GM03348 (cell line): ENCODE measurements at regions not wholly inside any gene's neighbourhood (a gene's known extent, or its start where the extent isn't known, plus 50 kb on each side); places are given as distances from the start of the nearest gene placed in this dataset.
A peak's percentile ranks its signal among the peaks of the same experiment; 100 is the strongest.

Experiments used
- DNase-seq: peaks from one replicate; pipeline ENCODE4 v3.0.0; 2012; ENCODE audit warnings: low spot score

GRCh38 chr3:194973366-194974000 lies 287.8 kb downstream of the FAM43A start:
- DNase-seq, result no peak

GRCh38 chr3:194974468-194975135 lies 288.9 kb downstream of the FAM43A start:
- no peak for DNase-seq

- DNase-seq, result no peak
These were observed 290.4 kb downstream of the FAM43A start for GRCh38 chr3:194976049-194976451.

GRCh38 chr3:194976874-194977273 lies 291.2 kb downstream of the FAM43A start:
- DNase-seq, result no peak

GRCh38 chr3:194977356-194977755 lies 291.7 kb downstream of the FAM43A start:
- no peak for DNase-seq

- no peak for DNase-seq
These were observed 291.8 kb downstream of the XXYLT1 start for GRCh38 chr3:194979173-194979572.

- no peak for DNase-seq
These were observed 288.5 kb downstream of the XXYLT1 start for GRCh38 chr3:194982472-194982871.

- no peak for DNase-seq
These were observed 287.8 kb downstream of the XXYLT1 start for GRCh38 chr3:194983121-194983520.

GRCh38 chr3:194983620-194984019 lies 287.3 kb downstream of the XXYLT1 start:
- no peak for DNase-seq

- no peak for DNase-seq
These were observed 286.9 kb downstream of the XXYLT1 start for GRCh38 chr3:194984066-194984465.

- DNase-seq, result no peak
These were observed 286.3 kb downstream of the XXYLT1 start for GRCh38 chr3:194984622-194985021.

GRCh38 chr3:194985031-194985578 lies 285.9 kb downstream of the XXYLT1 start:
- peak; percentile 85 for DNase-seq

GRCh38 chr3:194986208-194987043 lies 284.5 kb downstream of the XXYLT1 start:
- no peak for DNase-seq

- DNase-seq, result no peak
These were observed 283.1 kb downstream of the XXYLT1 start for GRCh38 chr3:194987571-194988494.

GRCh38 chr3:194988495-194989165 lies 282.3 kb downstream of the XXYLT1 start:
- DNase-seq, result no peak

GRCh38 chr3:194989241-194989640 lies 281.7 kb downstream of the XXYLT1 start:
- DNase-seq, result no peak

GRCh38 chr3:194990454-194991337 lies 280.3 kb downstream of the XXYLT1 start:
- DNase-seq, result no peak

- no peak for DNase-seq
These were observed 279.7 kb downstream of the XXYLT1 start for GRCh38 chr3:194991338-194991654.

GRCh38 chr3:194993896-194994295 lies 277.1 kb downstream of the XXYLT1 start:
- DNase-seq, result no peak

GRCh38 chr3:194994551-194994981 lies 276.4 kb downstream of the XXYLT1 start:
- no peak for DNase-seq
